ENCODE measurements at regions not wholly inside any gene's neighbourhood (a gene's known extent, or its start where the extent isn't known, plus 50 kb on each side); places are given as distances from the start of the nearest gene placed in this dataset.

- H3K4me2 ChIP-seq (ENCODE audit: control insufficient read depth, insufficient read depth) = no peak overlapping the region
- no peaks in the 10 kb centered on the region for H3K9me3 ChIP-seq (replicated peaks; ENCODE audit: control insufficient read depth, insufficient read depth, low read length)
- CTCF ChIA-PET = interaction anchor here (0.5 to 0.6 kb wide), 2 partner anchors 201 to 402 kb away, joined by 3 read pairs; no protein-coding TSS in a partner anchor
- no peaks in the 10 kb centered on the region for H3K27me3 ChIP-seq (replicated peaks in 1 of 2; ENCODE audit: control insufficient read depth in 2 of 2, insufficient read depth in 2 of 2, low read length in 1 of 2)
- DNase-seq (ENCODE audit: low read depth, low spot score) = no peak
- no peaks in the 10 kb centered on the region for H3K79me2 ChIP-seq (ENCODE audit: control insufficient read depth, insufficient read depth, low read length)
- no peak for TF ChIP-seq KDM1A (IDR thresholded peaks at IDR 0.05; ENCODE audit: borderline replicate concordance)
- no peak for TF ChIP-seq KAT2A (conservative IDR thresholded peaks at IDR 0.05; ENCODE audit: control insufficient read depth, low read depth, low read length)
- no peak for TF ChIP-seq BCLAF1 (IDR thresholded peaks at IDR 0.05)
- no peak for TF ChIP-seq E4F1 (IDR thresholded peaks at IDR 0.05; ENCODE audit: borderline replicate concordance, partially characterized antibody)
- TF ChIP-seq NR2C2 (IDR thresholded peaks at IDR 0.05; ENCODE audit: borderline replicate concordance, control insufficient read depth, insufficient read length, low read depth) = no peak
- TF ChIP-seq CBFB (IDR thresholded peaks at IDR 0.05; ENCODE audit: low read depth) = no peak
- TF ChIP-seq NBN (IDR thresholded peaks at IDR 0.05) = no peak
- TF ChIP-seq BMI1 (IDR thresholded peaks at IDR 0.05; ENCODE audit: borderline replicate concordance) = no peak
- no peak for TF ChIP-seq SIN3A (IDR thresholded peaks at IDR 0.05; ENCODE audit: low read depth, low read length)
- TF ChIP-seq RCOR1 (conservative IDR thresholded peaks at IDR 0.05; ENCODE audit: low read depth, low read length) = no peak
- TF ChIP-seq TBL1XR1 (IDR thresholded peaks at IDR 0.05; ENCODE audit: low read depth, low read length) = no peak
- no peak for TF ChIP-seq PML (IDR thresholded peaks at IDR 0.05; ENCODE audit: low read length)
- TF ChIP-seq GATAD2B (conservative IDR thresholded peaks at IDR 0.05; ENCODE audit: low read depth) = no peak
- TF ChIP-seq PKNOX1 (IDR thresholded peaks at IDR 0.05) = no peak
- TF ChIP-seq BACH1 (IDR thresholded peaks at IDR 0.05; ENCODE audit: borderline replicate concordance) = no peak
- TF ChIP-seq YY1 (IDR thresholded peaks at IDR 0.05; ENCODE audit: low read depth, low read length) = no peak
- no peak for TF ChIP-seq SUPT20H (IDR thresholded peaks at IDR 0.05; ENCODE audit: borderline replicate concordance, control insufficient read depth, low read depth, low read length)
- no peak for TF ChIP-seq HDAC2 (IDR thresholded peaks at IDR 0.05)
- no peak for TF ChIP-seq RELA (IDR thresholded peaks at IDR 0.05; ENCODE audit: borderline replicate concordance, partially characterized antibody)
- BruUV-seq (replicated peaks) = no TSS peak
- no peak overlapping the region for H2AFZ ChIP-seq (ENCODE audit: control insufficient read depth, low read depth, low read length)
- FAIRE-seq = no peak
- RAD21 ChIA-PET (ENCODE audit: unreplicated experiment) = no interaction called here
- H3K4me1 ChIP-seq (ENCODE audit: control insufficient read depth, insufficient read depth, low read length) = no peaks in the 10 kb centered on the region
- no peak for ATAC-seq
- POLR2A ChIA-PET = no interaction called here
- SMC1A ChIA-PET (ENCODE audit: uncharacterized antibody, unreplicated experiment) = no interaction called here
- in situ Hi-C loops (cut with MboI) = no loop called here
- H3K27ac ChIP-seq (ENCODE audit: control insufficient read depth, insufficient read depth) = no peak overlapping the region
- no peaks in the 10 kb centered on the region for H4K20me1 ChIP-seq (ENCODE audit: control insufficient read depth, insufficient read depth)
- intact Hi-C loops (cut with micrococcal nuclease; ENCODE audit: unreplicated experiment) = no loop called here
- no peak overlapping the region for H3K9ac ChIP-seq (ENCODE audit: control insufficient read depth, insufficient read depth, low read length)
- H3K4me3 ChIP-seq = no peak overlapping the region
- no peaks in the 10 kb centered on the region for H3K36me3 ChIP-seq (ENCODE audit: control insufficient read depth in 2 of 2, insufficient read depth in 2 of 2, low read length in 1 of 2)
- 45% methylated on average over 2 of the region's 2 CpGs for WGBS (ENCODE audit: insufficient coverage, insufficient replicate concordance, low lambda C conversion rate, missing lambda C conversion rate)
Measured at GRCh38 chr12:59004456-59004855, 84.2 kb upstream of the LRIG3 start.

Data from GM12878 (cell line).